ENCODE measurements at regions not wholly inside any gene's neighbourhood (a gene's known extent, or its start where the extent isn't known, plus 50 kb on each side); places are given as distances from the start of the nearest gene placed in this dataset.
A peak's percentile ranks its signal among the peaks of the same experiment; 100 is the strongest.
"Not testable (repeated sequence)": the region's sequence is repeated elsewhere in the genome, so short reads cannot be mapped to it uniquely, and the experiment has no call there.

DNA sequence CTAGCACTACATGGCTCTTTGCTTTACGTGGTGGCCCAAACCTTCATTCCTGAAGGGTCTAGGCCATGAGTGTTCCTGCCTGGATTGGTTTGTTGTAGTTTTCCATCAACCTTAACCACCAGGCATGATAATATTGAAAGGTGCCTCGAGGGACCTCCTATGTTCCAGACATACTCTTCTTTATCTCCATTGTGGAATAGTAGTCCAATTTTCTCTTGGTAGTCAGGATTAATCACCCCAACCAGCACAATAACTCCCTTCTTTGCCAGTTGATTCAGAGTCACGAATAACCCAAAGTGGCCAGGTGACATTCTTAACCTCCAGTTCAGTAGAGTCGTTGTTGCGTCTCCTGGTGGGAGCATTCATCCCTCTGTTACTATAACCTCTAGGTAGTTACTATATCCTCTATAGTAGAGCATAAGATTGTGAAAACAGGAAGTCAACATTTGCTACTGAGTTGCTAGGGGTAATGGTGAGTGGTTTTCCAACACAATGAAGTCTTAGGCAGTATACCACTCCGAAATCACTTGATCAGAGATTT lies 88.1 kb upstream of the FAM240B start:
- ATAC-seq (replicated peaks in 6 of 8); H3K4me1 ChIP-seq (replicated peaks in 1 of 2); H3K4me3 ChIP-seq; H3K27ac ChIP-seq; in situ Hi-C loops (cut with MboI; ENCODE audit: low pct_unique_long_range_greater_than_20kb in 2 of 9, low sequenced_read_pairs in 9 of 9, unreplicated experiment in 9 of 9): not testable (repeated sequence)
- no CpG with 5 or more reads among the region's 6 CpGs for WGBS, 10 experiments

DNA sequence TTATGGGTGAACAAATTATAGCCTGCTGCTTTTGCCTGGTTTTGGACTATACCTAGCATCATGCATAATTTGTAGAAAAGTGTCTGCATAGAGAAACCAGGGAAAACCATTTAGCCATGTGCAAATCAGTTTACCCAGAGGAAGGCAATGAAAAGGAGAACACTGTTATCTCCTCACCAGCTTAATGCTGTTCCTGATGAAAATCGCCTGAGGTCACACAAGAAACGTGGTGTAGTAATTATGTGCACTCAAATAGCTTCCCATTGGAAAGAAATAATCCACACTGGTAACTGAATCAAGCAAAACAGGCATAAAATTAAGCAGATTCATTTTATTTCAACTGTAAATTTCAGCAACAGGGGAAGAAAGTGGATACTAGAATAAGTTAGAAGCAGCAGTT lies 51.7 kb upstream of the FAM240B start:
- ATAC-seq (replicated peaks in 6 of 8): peak in 1 of 8 experiments; percentile 72
- Histone ChIP-seq H3K4me3 (no peak overlapping the region), H3K4me1 (replicated peaks in 1 of 2) (no peaks in the 10 kb centered on the region), H3K27ac (no peak overlapping the region)
- WGBS, 10 experiments: 0 to 100% (median 43%) methylated on average over 1 to 2 of the region's 2 CpGs; no CpG with 5 or more reads in 2 of the 10 experiments
- in situ Hi-C loops (cut with MboI; ENCODE audit: low pct_unique_long_range_greater_than_20kb in 2 of 9, low sequenced_read_pairs in 9 of 9, unreplicated experiment in 9 of 9): no loop called here
